Ecto neural progenitor cell (in vitro differentiated cells): ENCODE measurements at regions not wholly inside any gene's neighbourhood (a gene's known extent, or its start where the extent isn't known, plus 50 kb on each side); places are given as distances from the start of the nearest gene placed in this dataset.

Experiments used
- DNase-seq: peaks from one replicate; pipeline ENCODE4 v3.0.0-alpha.2; 2018; ENCODE audit warnings: low spot score

DNA sequence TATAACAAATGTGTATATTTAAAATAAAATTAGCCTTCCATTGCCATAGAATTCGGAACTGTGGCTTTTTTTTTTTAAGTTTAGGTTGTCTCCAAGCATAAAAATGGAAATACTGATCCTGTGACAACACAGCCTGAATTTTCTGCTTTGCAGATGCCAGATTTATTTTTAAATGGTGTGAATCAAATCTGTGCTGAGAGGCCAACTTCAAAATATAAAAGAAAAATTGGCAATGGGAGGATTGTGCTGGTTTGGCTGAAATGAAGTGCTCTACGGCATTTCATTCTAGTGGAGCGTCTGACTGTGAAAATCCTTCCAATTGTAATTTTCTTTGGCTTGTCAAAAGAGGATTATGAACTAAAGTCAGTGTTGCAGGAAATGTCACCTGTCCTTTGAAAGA, 580.3 kb upstream of the ZFP42 start:
- no peak for DNase-seq

DNA sequence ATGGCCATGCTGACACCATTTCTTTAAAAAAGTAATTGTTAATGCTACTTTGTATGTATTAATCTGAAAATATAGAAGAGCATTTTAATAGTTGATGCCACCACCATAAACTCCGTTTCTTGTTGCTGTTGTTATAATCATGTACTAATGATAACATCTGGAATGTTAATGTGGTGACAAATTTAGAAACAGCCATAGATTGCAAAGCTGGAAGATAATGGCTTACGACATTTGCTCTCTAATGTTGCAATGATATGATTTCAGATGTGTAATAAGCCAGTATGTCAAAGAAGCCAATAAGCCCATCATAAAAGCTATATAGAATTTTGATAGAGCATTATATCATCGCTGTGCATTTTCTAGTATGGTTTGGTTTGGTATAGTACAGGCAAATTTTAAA, 579.4 kb upstream of the ZFP42 start:
- DNase-seq, result no peak

DNA sequence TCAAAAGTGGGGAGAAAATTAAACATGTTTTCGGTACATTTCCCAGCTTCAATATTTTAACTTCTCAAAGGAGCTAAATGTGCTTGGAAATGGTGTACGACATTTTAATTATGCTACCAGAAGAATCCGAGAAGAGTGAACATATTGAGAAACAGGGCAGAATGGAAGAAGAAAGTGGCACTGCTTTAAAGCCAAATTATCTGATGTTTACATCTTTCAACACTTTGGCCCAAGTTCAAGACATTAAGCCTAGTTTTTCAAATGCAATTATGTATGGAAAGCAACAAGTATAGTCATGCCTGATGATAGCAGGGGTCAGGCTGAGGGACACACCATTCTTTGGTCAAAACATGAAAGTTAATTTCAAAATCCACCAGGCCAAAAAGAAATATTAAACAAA, 577.9 kb upstream of the ZFP42 start:
- no peak for DNase-seq

DNA sequence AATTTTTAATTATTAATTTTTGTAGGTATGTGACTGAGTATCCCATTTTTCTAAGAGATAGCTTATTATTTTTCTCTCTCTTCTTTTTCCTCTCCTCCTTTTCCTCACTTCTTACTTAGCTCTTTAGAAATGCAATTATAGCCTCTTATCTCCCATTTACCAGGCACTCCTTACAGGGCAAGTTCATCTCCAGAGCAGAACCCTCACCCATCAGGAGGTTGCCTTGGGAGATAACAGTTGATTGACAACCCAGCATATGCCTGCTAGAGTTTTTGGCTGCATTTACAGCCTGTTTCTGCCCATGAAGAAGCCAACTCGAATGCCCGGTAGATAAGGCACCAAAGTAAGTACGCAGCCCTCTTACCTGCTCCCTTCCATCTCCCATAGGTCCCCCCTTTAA, 572.9 kb upstream of the ZFP42 start:
- no peak for DNase-seq

DNA sequence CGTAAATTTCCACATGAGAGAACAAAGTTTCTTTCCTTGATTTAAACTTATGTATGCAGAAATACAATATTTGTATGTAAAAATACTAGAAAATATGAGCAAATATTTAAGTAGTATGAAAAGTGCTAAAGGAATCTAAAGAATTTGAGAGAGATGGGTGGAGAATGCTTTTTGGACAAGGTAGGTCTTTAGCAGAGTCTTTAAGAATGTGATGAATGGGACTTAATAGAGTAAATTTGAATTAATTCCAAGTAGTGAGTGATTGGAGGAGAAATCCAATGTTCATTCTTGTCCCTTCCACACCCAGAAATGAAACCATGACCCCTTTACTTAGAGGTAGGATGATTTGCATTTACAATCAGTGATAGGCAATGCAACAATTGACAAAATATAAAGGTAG, 570.9 kb upstream of the ZFP42 start:
- no peak for DNase-seq

DNA sequence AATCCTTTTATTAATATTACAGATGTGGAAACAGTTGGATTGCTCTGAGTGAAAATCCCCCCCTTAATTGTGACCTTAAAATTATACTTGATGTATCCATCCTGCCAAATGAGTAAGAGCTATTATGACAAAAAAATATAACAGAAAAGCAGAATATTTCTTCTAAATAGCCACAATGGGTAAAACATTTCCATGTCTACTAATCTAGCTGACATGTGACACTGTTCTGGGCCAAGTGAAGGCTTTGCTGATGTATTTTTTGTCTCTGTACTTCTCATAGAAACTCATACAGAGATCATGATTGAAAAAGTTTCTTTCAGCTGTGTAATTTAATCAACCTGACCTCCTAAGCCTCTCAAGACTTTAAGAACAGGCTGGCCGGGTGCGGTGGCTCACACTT, 569.1 kb upstream of the ZFP42 start:
- no peak for DNase-seq

DNA sequence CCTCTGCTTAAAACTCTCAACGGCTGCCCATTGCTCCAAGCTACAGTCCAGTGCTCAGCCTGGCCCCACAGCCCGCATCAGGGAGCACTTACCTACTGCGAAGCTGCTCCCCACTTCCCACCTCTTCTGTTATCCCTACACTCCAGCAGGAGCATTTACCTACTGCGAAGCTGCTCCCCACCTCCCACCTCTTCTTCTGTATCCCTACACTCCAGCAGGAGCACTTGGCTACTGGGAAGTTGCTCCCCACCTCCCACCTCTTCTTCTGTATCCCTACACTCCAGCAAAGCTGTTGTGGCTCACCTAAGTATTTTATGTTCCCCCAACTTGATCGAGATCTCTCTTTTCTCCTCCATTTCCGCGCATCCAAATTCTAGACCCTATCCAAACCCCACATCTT, 563.3 kb upstream of the ZFP42 start:
- DNase-seq, result no peak

DNA sequence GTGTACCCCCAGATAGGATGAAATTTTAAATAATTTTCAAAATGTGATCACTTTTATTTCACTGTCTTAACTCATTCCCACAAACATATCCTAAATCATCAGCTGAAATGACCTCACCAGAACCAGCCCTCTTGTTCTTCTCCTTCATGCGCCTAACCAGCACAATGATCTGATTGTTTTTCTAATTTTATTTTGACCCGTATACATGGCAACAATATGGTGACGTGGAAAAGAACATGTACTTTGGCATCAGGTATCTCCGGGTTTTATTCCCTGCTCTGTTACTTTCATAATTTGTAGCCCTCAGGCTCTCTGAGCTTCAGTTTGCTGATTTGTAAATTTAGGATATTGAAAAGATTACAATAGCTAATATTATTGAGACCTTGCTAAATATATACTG, 562.4 kb upstream of the ZFP42 start:
- DNase-seq, result no peak

DNA sequence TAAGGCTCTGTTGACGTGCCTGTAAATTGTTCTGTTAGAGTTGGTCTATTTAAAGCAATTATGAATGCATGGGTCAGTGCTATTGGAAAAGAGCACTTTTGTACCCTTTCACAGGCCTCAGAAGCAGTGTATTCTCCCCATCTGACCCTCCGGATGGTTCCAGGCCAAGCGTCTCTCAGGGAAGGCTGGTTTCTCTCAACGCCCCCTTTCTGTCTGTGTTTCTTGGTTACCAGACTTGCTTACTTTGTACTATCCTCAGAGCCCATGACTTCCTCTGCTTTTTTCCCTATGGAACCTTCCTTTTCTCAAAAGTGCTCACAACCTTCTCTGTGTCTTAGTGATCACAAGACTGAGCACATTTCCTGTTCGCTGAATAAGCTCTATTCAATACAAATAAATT, 559.3 kb upstream of the ZFP42 start:
- no peak for DNase-seq

DNA sequence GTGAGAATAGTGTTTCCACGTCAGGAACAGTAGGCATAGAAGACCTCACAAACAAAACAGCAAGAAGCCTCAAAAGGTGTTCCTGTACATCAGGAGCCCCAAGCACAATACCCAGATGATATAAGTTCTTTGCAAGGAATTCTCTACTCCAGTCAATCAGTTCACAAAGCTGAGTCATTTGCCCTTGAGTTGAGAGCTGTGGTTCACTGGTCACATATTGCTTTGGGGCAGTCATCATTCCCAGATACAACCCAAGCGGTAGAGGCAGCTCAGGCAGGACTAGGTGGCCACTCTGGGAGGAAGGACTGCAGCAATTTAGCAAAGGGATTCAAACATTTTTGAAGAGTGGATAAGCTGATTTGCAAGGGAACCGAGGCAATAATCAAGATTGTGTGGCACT, 551.5 kb upstream of the ZFP42 start:
- no peak for DNase-seq

DNA sequence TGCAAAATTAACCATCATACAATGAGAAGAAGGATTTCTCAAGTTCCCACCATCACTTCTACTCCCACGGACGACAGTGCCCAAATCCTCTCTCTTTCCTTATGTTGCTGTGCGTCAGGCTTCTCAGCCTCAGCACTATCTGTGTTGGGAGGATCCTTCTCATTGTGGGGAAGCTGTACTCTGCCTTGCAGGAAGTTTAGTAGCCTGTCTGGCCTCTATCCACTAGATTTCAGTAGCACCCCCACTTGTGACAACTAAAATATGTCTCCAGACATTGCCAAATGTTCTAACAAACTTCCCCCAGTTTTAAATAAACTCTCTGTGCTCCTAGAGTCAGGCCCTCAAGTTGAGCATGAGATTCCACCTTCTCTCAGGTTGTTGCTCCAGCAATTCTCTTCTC, 545.9 kb upstream of the ZFP42 start:
- DNase-seq, result no peak

DNA sequence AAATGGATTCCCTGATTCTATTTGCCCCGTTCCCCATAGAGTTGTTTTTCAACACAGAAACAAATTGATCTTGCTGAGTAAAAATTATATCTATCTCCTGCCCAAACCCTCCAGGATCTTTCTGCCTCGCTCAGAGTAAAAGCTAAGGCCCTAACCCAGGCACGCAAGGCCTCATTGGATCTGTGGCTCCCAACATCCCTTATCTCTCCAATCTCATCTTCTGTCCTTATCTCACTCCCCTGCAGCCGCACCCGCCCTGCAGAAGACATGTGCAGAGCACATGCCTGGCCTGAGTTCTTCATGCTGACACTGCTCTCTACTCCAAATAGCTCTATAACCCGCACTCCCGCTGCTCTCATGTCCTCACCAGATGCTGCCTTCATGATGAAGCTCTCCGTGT, 543.8 kb upstream of the ZFP42 start:
- no peak for DNase-seq

DNA sequence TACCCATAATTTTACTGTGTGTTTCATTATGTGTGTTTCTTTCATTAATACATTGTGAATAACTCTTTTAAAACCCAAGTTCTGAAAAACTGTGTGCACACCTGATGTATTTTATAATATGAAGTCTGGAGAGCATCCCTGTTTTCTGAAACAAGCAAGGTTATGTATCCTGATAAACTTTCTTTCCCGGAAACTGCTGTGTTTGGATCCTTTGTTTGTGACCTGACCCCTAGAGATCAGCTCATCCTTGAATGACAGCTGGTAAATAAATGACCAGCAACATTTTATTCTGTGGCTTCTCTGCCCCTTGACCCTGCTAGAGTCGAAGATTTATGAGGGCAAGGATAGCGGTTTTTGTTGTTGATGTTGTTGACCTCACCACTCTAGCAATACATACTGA, 535.6 kb upstream of the ZFP42 start:
- no peak for DNase-seq

DNA sequence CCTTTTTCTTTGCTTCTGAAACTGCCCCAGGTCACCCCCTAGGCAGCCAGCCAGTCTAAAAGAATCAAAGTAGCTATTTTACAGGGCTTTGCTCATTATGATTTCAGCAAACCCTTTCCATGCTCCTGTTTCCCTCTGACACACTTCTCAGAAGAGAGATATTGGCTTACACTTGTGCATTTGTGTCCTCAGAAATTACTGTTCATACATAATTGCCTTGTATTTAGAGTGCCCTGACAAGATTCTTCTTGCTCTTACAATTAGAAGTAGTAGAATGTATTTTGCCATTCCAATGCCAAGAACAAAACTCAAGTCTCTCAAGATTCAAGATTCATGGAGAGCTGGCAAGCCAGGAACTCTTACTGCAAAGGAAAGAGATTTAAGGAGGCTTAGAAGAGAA, 531.0 kb upstream of the ZFP42 start:
- no peak for DNase-seq

DNA sequence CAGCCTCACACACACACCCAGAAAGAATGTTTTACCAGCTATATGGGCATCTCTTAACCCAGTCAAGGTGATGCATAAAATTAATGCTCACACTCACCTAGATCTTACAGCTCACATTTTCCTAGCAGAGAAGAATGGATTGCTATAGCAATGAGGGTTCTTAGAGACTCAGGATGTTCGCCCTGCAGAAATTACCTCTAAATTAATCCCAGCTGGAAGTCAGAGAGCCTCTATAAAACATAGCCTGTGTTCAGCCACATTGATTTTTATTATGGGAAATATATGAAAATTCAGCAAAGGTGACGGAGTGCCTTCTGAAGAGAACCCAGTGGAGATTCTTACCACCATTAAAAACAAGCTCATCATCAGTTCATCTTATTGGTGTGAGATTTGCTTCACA, 528.3 kb upstream of the ZFP42 start:
- DNase-seq, result no peak

DNA sequence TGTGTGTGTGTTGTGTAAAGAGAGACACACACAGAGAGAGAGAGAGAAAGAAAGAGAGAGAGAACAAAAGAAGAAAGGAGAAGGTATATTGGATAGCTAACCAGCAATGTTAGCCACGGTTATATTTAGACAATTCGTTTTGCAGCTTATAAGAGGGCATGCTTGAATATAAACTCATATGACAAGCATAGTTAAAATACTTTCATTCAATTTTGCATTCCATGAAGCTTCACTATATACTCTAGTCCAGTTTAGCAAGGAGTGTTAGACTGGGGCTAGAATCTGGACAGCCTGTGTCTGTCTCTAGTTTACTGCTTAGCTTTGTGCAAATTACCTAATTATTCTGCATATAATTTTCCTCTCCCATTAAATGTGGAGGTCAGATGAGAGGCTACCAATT, 525.9 kb upstream of the ZFP42 start:
- DNase-seq, result no peak

DNA sequence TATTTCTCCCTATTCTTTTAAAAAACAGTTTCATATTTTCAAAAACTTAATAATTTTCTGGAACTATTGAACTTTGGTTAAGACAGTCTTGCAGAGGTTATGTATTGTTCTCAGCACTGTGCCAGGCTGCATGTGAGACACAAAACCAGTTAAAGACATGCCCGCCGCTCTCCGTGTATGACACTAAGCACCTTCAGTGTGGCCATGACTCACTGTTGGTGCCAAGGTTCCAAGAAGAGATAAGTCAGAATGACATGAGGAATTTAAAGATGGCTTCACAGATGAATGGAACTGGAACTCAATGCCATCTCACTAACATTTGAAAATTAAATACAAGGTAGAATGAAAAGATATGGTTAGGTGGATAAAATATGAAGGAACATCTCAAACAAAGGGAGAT, 525.5 kb upstream of the ZFP42 start:
- no peak for DNase-seq

DNA sequence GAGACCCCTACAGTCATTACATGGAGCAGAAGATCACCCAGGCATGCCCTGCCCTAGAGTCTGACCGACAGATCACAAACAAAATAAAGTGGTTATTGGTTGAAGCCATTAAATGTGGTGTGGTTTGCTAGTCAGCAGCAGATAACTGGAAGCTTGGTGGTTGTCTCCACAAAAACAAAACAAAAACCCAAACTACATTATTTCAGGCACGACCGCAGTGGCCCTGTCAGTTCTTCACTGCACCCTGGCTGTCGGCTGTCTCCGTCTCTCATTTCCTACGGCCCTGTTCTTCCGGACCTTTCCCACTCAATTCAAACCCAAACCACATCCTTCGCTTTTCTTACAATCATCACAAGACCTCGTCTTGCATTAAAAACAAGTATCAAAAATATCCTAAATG, 521.3 kb upstream of the ZFP42 start:
- DNase-seq, result no peak

DNA sequence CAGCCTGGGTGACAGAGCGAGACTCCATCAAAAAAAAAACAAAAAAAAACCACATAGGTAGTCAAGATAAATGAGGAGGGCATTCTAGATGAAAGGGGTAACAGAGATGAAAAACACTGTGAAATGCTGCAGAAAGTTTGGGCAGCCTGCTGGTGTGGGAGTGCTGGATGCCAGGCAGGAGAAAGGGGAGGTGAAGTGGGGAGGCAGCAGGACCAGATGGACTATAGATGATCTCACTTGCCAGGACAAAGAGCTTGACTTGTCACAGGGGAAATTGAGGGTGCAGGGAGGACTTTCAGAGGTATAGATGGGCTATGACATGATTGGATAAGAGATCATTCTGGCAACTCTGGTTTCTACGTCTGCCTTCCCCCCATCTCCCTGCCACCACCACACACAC, 519.7 kb upstream of the ZFP42 start:
- no peak for DNase-seq

DNA sequence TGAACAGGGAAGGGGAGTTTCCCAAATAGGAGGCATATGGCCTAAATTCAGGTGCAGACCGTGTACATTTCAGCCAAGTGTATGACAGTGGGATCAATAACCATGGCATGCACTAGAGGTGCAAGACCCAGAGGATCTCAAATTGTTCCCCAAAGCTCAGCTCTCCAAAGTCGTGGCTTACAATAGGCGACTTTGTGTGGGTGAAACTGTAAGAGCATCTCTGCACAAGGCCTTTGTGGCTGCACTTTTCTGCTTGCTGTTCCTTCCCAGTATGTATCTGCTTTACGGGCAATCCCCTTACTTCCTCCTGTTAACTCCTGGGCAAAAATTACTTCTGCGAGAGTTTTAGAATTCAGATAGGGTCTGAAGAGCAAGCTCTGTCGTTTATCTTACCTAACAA, 518.3 kb upstream of the ZFP42 start:
- no peak for DNase-seq

DNA sequence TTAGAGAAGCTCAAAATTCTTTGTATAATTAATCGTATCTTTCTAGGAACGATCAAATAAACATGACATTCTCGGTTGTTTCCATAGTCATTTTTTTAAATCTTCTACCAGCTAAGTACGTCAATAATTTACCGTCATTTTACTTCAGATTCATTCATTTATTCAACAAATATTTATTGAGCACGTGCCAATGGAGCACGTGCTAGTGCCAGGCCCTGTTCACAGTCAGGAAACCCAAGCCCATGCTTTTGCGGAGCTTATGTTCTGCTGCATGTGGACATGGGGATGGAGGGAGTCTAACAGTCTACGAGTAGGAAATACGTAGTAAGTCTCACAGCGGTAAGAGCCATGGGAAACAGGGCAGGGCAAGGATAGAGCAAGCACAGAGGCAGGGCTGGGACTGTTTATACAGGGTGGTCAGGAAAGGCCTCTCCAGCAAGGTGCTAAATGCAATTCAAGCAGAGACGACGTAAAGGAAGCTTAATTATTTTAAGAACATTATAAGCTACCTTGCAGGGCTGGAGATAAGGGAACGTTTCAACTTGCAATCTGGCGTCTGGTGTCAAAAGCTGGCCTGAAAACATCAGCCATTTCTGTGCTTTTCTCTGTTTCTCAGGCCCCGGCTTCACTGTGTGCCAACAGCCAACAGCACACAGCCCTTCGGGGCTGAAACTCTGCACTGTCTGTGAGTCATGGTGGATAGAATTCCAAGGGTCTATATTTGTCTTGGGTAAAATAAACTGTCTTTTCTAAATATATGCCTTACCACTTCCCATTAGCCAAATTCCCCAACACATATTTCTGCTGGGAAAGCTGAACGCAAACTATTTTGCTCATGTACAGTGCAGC, 517.1 kb upstream of the ZFP42 start:
- no peak for DNase-seq

DNA sequence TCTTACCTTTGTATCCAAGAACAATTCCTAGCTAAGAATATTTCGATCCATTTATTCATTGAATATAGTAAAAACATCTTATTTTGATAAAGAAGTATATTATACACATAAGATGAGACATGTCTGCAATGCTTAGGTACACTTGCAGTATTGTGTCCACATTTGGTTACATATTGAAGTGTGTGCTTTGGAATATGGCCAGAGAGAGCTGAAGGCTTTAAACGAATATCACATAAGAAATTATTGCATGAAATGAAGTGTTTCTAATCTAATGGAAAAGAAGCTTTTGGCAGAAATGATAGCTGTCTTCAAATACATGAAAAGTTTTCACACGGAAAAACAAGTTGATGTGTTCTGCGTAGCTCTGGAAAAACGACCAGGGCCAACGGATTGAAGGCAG, 516.1 kb upstream of the ZFP42 start:
- no peak for DNase-seq

DNA sequence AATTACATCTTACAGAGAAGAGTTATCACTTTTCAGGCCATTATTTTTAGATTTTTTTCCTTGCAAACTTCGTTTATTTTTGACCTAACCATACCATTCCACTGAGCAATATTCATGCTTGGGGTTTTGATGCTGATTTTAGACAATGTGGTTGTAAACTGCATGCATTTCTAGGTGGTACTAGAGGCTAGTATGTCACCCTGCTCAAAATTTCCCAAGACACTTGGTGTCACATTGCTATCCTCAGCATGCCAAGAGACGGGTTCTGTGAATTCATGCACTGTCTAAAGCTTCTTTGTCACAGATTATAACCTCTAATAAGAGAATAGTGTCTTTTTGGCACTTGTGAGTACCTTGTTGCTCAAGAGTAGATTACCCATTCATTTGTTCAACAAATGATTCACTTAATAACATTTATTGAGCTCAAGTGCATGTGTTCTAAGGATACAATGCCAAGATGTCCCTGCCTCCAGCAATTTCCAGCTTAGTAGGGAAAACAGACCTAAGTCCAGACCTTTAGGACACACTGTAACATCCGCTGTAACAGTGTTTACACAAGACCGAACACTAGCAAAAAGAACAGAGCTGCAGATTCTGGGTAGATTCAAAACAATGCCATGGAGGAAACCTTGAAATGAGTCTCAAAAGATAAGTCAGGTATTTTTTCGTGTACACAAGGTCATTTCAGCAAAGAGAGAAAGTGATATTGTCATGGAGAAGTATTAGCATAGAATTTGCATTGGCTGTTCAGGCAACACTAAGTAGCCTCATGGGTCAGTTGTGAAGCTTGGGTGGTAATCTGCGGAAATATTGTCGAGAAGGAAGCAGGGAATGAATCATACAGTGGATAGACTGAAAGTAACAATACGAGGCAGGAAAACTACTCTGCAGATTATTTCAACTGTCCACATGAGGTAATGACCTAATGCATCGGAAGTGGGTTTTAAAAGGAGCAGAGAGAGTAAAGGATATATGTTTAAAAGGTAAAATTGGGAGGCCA, 515.1 kb upstream of the ZFP42 start:
- DNase-seq, result no peak
